HG02759 (cell line): ENCODE measurements at regions not wholly inside any gene's neighbourhood (a gene's known extent, or its start where the extent isn't known, plus 50 kb on each side); places are given as distances from the start of the nearest gene placed in this dataset.
"Not testable (repeated sequence)": the region's sequence is repeated elsewhere in the genome, so short reads cannot be mapped to it uniquely, and the experiment has no call there.

Experiments
- ATAC-seq: cut with Tn5 transposase; IDR thresholded peaks from one replicate; pipeline ENCODE4 v1.9.1; 2021; ENCODE audit warnings: mild to moderate bottlenecking, moderate library complexity; ENCODE audit not compliant: unreplicated experiment

DNA sequence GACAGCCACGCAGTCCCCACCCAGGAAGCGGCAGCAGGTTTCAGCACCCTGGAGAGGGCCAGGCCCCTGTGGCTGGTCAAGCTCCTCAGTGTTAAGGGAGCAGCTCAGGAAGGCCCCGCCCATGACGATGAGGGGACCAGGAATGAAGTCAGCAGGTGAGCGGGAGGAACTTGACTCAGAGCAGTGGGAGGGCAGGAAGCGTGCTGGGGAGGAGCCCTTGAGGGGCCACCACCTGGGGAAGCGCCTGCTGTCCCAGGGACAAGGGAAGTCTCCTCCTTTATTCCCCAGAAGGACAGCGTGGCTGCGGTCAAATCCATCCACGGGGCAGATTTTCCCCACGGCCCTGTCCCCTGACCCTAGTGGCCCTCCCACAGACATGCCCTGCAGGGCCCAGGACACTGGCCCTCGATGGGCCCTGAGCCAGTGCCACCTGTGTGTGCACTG, 357.6 kb downstream of the ADGRD1 start:
- not testable (repeated sequence) for ATAC-seq

DNA sequence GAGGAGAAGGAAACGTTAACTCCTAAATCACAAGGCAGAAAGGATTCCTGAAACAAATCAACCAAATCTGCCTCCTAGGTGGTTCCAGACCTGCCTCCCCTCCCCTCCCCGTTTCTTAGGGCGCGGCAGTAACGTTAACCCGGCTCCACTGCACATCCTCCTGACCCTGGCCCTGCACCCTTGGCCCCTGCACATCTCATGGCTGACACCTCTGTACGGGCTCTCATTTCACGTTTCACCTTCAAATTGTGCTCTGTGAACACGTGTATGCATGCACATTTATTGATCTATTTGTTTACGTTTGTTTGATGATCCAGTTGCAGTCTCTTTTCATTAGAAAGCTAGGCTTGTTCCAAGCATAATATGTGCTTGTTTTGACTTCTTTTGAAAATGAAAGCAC, 358.1 kb downstream of the ADGRD1 start:
- ATAC-seq, result no peak

DNA sequence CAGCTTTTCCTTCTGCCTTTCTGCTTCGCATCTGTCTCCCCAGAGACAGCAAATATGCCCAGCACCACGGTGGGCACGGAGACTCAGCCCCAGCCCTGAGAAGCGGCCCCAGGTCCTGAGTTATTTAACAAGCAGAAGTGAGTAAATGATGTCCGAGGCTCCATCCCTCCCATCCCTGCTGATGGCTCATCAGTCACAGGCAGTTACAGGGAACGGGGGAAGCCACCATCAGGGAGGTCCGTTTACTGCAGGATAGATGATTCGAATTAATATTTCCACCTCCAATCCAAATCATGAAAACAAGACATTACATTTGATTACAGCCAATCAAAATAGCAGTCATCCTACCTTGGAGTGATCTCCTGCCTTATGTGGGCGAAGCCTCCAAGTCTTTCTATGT, 358.7 kb downstream of the ADGRD1 start:
- not testable (repeated sequence) for ATAC-seq

DNA sequence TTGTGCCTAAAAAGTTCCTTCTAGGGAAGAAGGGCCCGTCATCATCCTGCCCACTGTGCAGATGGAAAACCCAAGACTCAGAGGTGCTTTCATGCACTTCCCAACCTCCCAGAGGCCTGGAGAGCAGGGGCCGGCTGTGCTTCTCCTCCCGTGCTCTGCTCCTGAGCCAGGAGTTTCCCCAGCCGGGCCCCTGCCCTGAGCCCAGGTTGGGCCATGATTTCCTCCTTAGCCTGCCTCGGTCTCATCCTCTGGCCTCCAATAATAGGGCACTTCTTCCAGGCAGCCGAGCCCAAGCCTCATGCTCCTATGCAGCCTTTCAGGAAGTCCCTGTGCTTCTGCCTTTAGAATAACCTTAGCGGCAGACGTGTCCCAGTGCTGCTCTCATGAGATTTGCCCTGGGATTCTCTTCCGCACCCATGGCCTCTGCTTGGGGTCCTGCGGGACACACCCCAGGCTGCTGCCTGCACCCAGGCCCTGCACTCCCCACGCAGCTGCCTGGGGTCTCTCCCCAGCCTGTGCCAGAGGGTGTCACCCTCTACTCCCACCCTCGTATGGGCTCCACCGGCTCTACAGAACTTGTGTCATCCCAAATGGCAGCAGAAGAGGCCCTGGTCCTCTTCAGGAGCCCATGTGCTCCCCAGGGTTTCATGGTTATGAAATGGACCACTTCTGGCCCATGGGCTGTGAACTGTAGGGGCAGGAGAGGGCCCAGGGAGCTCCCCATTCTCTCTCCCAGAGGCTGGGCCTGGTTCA, 359.3 kb downstream of the ADGRD1 start:
- no peak for ATAC-seq

DNA sequence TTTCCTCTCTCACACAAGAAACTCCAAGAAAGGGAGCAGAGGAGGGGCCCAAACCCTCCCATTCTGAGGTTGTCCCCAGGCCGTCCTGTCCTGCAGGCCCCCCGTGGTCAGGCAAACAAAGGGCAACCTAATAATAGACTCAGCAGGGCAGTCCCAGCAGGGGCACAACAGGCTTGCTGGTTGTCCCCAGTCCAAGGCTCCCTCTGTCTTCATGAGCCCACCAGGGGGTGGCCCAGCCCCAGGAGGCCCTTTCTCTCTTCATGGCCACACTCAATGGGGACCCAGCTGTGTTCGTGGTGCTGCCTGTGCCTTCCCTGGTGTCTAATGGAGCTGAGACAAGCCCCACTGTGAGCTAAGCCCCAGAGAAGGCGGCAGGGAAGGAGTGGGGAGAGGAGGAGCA, 359.9 kb downstream of the ADGRD1 start:
- ATAC-seq, result no peak

DNA sequence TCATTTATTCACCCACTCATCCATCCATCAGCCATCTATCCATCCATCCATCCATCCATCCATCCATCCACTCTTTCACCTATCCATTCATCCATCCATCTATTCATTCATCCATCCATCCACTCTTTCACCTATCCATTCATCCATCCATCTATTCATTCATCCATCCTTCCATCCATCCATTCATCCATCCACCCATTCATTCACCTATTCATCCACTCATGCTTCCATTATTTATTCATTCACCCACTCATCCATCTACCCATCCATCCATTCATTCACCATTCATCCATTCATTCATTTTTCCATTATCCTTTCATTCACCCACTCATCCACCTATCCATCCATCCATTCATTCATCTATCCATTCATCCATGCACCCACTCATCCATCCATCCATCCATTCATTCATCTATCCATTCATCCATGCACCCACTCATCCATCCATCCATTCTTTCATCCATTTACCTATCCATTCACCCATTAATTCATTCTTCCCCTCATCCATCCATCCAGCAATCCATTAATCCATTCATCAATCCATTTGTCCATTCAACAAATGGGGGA, 360.9 kb downstream of the ADGRD1 start:
- ATAC-seq, result no peak

DNA sequence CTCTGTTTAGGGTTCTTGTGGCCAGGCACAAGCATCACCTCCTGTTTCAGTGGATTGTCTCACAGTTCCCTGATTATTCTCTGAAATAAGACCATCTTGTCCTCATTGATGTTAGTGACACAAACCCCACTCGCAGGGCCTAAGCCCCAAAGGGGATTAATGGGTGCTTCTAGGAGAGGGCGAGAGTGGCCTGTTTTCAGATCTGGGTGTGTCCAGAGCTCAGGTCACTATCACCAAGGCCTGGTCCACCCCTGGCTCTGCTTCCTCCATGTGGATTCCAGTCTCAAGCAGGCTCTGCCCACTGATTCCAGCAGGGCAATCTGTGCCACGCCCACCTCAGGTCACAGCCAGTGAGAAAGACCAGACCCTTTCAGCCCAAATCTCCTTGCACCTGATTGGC, 361.9 kb downstream of the ADGRD1 start:
- ATAC-seq, result no peak

DNA sequence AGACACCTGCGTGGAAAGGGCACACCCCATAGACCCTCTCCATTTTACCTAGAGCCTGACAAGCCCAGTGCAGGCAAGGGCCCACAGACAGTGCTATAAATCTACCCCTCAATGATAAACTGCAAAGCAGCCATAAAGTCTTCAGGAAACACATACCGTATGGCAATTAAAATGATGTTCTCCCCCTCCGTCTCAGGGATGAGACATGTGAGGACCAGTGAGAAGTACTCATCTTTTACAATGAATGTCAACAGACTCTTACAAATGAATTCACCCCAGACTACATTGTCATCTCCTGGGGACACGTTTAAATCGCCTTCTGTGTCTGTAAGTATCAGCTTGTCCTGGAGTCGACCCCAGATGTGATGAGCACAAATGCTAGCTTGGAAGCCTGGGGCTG, 362.7 kb downstream of the ADGRD1 start:
- no peak for ATAC-seq

DNA sequence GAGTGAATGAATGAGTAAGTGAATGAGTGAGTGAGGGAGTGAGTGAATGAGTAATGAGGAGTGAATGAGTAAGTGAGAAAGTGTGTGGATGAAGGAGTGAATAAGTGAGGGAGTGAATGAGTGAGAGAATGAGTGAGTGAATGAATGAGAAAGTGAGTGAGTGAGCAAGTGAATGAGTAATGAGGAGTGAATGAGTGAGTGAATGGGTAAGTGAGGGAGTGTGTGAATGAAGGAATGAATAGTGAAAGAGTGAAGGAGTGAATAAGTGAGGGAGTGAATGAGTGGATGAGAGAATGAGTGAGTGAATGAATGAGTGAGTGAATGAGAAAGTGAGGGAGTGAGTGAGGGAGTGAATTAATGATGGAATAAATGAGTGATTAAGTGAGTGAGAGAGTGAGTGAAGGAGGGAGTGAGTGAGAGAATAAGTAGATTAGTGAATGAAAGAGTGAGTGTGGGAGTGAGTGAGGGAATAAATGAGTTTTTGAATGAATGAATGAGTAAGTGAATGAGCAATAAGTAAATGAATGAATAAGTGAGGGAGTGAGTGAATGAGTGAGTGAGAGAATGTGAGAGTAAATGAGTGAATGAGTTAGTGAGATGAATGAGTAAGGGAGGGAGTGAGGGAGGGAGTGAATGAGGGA, 364.5 kb downstream of the ADGRD1 start:
- ATAC-seq, result no peak

DNA sequence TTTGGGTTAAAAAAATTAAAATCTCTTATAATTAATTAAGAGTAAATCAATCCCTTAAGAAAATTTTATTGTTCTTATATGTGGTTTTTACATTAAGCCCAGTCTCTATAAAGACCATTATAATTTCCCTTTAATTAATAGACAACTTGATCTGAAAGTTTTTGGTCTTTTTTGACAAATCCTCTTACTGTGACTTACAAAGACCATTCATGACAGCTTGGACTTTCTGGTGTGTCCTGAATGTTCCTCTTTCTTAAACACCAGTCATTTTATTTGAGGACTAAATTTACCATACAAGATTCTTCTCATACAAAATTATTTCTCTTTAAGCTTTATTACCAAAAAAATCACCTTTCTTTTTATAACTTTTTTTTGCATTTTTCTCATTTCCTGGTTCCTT, 368.3 kb downstream of the ADGRD1 start:
- ATAC-seq, result no peak

DNA sequence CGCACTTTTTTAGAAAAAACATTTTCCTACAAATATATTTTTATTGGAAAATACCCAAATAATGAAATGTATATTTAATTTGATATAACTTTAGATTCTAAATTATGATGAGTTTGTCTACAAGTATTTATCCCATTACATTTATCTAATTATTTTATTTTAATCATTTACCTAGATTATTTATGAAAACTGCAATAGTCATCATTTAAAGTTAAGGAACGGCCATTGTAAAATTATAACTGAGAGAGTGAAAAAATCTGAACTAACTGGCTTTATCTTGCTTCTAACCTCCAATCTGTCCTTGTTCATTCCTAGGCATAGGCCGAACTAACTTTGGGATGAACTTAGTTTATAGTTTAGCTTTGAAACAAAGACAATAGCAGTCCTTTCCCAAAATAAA, 368.8 kb downstream of the ADGRD1 start:
- ATAC-seq, result not testable (repeated sequence)

DNA sequence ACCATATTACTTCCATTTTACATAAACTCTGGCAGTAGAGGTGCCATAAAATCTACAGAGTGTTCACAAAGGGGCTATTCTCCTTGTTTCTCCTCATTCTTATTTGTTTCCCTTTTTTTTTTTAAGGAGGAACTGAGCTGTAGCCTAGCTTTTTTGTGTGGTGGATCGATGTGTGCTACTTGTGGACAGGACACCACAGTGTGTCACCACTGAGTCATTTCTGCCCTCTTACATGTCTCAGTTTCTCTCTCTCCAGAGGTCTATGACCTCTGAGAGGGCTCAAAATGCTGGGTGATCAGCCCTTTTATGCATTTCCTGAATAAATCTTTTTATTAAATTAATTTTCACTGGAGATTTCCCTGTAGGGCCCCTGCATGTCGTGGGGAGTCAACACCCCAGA, 370.2 kb downstream of the ADGRD1 start:
- ATAC-seq, result no peak

DNA sequence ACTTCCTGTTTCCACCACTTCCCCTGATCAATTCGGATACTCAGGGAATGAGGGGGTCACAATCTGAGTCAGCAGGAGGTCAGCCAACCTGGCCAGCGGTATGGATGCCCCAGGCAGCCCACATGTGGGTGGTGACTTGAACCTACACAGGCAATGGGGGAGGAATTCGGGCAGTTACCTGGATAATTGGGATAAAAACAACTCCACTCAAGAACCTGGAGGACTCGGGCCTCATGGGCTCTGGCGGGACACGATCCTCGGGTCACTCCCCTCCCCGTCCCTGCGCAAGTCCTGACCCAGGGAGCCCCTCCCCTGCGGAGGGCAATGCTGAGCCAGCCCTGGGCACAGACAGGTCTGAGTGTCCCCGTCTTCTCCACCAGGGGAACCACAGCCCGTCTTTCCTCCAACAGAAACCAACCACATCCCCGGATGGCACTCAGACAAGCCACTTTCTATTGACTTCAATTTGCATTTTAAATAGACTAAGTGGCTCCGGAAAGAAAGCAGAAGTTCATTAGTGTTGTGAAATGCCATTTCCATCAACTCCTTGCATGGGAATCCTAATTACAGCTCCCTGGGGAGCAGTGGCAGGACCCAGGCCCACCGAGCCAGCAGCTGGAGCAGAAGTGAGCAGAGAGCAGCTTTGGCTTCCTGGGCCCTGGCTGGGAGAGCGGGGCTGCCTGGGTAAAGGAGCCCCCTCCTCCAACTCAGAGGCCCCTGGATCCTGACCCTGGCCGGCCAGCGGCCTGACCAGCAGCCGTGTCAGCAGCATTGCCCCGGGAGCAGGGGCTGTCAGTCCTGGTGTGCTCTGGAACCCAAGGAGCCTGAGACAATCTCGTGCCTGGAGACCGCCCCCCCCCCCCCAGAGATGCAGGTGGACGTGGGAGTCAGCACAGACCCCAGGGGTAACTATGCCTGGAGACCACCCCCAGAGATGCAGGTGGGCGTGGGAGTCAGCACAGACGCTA, 374.1 kb downstream of the ADGRD1 start:
- no peak for ATAC-seq

DNA sequence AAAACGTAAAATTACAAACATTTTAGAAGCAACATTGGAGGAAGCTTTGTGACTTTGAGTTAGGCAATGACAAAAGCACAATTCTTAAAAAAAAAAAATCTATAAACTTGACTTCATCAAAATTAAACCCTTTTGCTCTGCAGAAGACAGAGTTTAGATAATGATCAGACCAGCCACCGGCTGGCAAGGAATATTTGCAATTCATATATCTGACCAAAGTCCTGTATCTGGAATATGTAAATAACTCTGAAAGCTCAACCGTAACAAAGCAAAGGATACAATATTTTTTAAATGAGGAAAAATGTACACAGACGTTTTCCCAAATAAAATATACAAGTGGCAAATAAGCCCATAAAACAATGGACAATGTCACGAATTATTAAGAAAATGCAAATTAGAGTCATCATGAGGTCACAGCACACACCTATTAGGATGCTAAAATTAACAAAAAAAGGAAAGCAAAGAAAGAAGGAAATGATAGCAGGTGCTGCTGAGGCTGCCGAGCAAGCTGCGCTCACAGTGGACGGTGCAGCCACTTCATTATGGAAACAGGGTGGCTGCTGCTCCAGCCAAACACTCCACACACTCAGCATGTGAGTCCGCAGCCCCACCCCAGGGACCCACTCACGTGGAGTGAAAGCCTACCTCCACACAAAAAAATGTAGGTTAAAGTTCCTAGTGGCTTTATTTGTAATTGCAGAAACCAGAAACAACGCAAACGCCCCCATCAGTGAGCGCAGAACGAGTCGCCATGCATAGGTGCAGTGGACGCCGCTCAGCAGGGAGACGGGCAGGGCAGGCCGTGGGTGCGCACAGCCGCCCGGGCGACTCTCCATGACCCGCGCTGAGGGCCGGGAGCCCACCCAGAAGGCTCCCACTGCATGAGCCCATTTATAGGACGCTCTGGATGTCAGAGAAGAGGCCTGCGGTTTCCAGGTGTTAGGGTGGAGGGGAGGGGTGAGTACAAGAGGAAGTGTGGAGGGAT, 375.4 kb downstream of the ADGRD1 start:
- ATAC-seq, result not testable (repeated sequence)

DNA sequence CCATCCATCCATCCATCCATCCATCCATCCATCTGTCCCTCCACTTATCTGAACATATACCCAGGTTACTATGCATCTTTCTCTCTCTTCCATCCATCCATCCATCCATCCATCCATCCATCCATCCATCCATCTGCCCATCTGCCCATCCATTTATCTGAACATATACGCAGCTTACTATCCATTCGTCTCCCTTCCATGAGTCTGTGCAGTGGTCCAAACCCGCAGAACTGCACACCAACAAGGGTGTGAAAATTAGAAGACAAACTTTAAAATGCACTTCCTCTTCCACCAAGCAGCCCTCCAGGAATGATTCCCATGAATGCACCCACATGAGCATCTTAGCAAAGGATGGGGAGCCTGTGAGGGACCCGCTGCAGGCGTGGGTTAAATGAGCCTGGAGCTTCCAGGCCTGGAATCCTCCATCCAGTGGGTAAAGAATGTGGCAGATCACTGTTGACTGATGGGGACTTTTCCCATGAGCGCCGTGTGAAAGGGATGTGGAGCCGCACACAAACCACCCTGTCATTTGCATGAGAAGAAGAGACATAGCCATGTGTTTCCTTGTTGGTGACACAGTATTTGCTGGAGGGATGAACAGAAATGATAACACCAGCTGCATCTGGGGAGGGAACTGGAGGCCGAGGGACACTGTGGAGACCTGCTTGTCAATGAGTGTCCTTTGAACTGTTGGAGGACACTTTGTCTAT, 376.6 kb downstream of the ADGRD1 start:
- no peak for ATAC-seq

DNA sequence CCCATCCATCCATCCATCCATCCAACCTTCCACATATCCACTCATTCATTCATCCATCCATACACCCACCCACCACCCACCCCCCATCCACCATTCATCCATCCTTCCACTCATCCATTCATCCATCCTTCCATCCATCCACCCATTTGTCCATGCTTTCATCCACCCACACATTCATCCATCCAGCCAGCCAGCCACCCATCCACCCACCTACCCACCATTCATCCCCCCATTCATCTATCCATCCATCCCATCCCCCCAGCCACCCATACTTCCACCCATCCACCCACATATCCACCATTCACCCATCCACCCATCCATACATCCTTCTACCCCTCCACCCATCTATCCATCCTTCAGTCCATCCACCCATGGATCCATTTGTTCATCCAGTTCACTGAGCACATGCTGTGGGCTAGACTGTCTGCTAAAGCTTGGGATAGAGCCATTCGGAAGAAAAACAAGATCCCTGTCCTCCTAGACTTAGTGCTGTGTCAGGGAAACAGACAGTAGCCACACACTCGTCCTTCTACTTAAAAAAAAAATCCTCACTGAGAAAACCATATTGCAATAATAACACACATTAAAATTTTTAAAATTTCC, 377.5 kb downstream of the ADGRD1 start:
- no peak for ATAC-seq

DNA sequence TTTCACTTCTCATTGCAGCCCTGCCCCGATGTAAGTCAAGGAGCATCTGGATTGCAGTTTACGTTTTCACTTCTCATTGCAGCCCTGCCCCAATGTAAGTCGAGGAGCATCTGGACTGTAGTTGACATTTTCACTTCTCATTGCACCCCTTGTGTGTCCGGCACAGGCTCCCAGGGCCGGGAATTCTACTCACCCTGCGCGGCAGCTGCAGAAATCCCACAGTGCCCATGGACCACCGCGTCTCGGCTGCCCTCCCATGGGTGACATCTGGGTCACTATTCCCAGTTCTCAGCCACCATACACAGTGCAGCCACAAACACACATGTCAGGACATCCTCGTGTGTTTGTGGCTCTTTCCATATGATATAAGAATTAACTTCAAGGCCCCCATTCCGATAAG, 378.5 kb downstream of the ADGRD1 start:
- no peak for ATAC-seq

DNA sequence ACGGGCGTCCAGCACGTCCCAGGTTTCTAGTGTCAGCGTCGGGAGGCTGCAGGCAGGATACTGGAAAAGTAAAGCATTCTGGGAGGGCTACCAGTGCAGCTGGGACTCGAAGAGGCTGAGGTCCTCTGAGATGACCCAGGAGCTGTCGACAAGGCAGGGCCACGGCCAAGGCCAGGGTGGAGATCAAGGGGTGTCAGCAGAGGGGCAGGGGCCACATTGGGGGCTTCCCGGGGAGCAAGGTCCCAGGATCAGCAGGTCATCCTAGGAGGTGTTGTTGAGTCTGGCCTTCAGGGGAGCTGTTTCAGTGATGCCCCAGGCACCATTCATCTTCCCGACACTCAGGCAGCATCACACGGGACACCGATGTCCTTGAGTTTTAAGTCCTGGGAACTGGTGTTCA, 377.8 kb upstream of the SFSWAP start:
- ATAC-seq, result no peak
